HG03354 (cell line): ENCODE measurements at regions not wholly inside any gene's neighbourhood (a gene's known extent, or its start where the extent isn't known, plus 50 kb on each side); places are given as distances from the start of the nearest gene placed in this dataset.
"Not testable (repeated sequence)": the region's sequence is repeated elsewhere in the genome, so short reads cannot be mapped to it uniquely, and the experiment has no call there.

Experiments used
- ATAC-seq: cut with Tn5 transposase; IDR thresholded peaks from one replicate; pipeline ENCODE4 v1.9.1; 2021; ENCODE audit warnings: mild to moderate bottlenecking; ENCODE audit not compliant: unreplicated experiment, poor library complexity, severe bottlenecking

DNA sequence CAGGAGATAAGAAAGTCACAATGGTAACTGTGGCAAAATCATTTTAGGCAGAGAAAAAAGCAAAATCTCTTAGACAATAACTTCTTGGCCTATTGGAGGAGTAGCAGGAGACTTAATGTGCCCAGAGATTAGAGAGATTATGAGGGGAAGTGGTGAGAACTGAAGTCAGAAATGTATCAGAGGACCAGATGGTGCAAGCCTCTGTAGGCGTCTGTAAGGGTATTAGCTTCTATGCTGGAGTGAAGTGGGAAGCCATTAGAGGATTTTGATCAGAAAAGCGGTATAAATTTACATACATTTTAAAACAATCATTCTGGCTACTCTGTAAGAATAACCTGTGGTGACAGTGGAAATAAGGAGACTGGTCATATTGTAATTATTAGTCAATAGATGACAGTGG, 236.7 kb downstream of the FAT4 start:
- ATAC-seq = no peak

DNA sequence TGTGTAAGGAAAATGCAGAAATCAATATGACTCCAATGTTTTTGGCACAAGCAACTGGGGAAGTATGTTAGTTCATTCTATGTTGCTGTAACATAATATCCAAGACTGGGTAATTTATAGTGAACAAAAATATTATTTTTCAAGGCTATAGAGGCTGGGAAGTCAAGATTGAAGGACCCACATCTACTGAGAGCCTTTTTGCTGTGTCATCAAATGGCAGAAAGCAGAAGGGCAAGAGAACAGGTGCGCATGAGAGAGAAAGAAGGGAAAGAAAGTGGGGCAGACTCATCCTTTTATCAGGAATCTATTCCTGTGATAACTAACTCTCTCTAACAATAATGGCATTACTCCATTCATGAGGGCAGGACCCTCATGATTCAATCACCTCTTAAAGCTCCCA, 237.2 kb downstream of the FAT4 start:
- ATAC-seq = no peak

DNA sequence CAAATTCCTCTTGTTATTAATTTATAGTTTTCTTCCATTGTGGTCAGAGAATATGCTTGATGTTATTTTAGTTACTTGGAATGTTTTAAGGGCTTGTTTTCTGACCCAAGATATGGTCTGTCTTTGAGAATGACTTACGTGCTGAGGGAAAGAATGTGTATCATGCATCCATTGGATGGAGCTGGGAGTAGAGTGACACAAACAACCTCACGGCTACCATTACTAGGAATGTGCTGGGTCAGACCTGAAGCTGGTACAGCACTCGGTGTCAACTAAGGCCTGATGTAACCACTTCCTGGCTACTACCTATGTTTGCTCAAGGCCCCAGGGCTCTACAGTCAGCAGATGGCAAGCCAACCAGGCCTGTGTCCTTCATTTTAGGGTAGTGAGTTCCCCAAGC, 257.8 kb downstream of the FAT4 start:
- ATAC-seq = no peak

DNA sequence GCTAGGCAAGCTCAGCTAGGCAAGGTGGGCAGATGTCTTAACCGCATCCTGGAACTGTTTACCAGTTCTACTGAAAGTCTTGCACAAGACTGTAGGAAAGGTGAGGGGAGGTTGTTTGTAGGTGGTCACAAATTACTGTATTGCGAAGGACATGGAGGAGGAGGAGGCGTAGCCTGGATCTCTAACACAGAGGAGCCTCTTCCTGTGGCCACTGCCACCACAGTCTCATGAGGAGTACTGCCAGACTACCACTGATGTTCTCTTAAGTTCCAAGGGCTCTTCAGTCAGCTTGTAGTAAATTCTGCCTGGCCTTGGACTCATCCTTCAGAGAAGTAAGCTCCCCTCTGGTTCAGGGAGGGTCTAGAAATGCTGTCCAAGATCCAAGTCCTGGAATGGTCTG, 258.6 kb downstream of the FAT4 start:
- no peak for ATAC-seq

DNA sequence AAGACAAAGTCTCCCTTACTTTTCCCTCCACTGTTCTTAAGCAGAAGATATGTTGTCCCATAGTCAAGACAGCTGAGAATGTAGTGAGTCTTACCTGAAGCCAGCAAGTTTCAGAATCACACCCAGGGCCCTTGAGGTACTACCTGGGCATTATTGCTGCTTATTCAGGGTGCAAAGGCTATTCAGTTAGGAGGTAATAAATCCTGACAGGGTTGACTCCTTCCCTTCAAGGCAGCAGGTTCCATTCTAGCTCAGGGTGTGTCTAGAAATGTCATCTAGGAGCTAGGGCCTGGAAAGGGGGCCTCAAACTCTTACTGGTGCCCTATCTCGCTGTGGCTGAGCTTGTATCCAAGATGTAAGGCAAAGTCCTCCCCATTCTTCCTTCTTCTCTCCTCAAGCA, 259.0 kb downstream of the FAT4 start:
- ATAC-seq = no peak

DNA sequence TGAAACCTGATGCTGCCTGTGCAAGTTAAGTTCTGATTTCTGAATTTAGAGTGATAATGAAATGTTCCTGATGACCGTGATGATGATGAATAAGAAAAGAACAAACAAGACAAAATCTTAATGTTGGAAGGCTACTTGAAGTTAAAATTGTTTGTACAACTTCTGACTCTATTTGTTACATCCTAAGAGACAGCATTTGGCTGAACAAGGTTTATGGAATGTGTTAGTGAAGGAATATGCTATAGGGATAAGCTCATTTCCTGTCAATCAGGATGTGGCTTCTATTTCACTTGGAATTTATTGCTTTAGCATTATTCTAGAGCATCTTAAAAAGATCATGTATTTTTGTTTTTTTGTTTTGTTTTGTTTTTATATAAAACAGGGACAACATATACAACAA, 267.5 kb downstream of the FAT4 start:
- no peak for ATAC-seq

DNA sequence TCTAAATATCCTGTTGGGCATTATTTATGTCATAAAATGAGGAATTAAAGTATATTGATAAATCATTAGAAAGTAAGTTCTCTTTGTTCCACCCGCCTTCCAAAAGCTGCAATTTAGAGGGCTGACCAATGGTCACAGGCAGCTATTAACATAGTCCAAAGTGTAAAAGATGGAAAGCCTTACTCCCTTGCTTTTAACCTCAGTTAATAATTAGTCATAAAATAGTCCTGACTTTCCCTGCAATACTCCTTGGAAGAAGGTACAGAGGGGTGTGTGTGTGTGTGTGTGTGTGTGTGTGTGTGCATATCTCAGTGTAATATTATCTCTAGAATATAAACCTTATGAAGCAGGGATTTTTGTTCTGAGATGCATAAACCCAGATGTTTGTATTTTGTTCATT, 275.4 kb downstream of the FAT4 start:
- ATAC-seq = no peak

DNA sequence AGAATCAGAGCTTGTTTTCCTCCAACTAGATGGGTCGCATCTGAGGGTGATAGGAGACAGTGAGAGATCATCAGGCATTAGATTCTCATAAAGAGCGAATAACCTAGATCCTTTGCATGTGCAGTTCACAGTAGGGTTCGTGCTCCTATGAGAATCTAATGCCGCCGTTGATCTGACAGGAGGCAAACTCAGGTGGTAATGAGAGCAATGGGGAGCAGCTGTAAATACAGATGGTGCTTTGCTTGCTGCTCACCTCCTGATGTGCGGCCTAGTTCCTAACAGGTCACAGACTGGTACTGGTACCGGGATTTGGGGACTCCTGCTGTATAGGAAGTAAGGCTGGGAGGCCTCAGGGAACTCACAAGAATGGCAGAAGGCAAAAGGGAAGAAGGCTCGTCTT, 276.5 kb downstream of the FAT4 start:
- no peak for ATAC-seq

DNA sequence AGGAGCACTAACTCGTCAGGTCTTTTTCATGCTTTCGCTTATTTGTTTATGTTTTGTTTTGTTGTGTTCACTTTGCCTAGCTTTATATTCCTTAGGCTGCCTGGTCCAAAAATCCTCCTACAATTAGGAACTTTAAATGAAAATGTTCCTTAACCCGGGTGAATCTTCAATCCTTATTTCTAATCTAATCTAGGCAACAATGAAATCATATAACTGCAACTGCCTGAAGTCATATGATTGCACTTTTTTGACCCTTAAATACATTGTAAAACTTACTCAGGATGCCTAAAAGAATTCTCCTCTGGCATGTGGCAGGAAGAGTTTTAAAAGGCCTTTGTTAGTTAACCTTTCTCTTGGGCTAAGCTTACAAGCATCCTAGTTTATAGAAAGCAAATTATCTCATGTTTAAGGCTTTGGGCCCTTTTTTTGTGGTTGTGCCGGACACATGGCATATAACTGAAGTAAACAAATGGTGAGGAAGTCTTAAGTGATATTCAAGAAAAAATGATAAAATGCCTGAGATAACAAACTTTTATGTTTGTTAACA, 279.4 kb downstream of the FAT4 start:
- ATAC-seq = no peak

DNA sequence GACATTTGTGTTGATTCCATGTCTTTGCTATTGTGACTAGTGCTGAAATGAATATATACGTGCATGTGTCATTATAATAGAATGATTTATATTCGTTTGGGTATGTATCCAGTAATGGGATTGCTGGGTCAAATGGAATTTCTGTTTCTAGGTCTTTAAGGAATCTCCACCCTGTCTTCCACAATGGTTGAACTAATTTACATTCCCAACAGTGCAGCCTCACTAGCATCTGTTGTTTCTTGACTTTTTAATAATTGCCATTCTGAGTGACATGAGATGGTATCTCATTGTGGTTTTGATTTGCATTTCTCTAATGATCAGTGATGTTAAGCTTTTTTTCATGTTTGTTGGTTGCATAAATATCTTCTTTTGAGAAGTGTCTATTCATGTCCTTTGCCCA, 291.2 kb downstream of the FAT4 start:
- not testable (repeated sequence) for ATAC-seq

DNA sequence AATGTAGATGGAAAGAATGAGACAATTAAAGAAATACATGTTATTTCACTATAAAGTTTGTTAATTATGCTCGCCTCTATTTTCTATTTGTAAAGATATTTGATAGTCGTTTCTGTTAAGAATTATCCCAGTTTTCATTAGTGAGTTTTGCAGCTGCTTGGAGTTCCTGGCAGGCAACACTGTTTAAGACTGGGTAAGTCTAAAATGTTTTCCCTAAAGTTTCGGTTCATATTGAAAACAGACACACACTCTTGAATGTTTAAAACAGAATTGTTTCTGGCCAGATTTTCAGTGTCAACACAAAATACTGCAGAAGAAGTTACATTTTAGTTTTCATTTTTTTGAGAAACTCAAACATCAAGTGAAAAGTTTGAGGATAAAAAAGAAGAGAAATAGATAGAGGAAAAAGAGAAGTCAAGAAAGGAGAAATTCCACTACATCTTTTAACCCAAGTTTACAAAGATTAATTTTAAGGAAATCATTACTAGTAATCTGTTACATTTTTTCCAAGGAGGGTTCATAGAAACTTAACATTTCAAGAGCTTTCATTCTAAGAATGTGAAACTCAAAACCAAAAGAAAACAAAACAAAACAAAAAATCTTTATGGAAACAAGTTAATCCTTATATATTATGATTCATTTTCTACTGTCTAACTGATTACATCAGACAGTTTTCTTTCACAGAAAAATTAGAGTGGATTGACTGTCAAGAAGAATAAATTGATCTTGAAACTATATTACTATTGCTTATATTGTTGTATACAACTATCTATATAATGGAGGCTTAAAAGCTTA, 305.5 kb downstream of the FAT4 start:
- no peak for ATAC-seq

DNA sequence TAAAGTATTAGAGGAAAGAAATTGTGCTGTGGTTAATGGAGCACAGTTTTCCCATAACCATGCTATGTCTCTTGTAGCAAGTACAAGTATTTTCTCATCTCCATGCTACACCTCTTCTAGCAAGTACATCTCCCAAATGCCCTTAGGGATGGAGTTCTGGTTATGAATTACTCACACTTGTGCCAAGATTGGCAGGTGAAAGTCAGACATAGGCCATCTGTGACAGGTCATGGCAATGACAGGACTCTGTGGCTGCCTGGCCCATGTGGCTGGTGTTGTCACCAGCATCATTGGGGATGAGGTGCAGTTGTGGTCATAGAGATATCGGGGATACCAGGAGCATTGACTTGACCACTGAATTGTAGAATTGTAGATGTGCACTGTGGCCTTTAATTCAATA, 310.2 kb downstream of the FAT4 start:
- no peak for ATAC-seq

DNA sequence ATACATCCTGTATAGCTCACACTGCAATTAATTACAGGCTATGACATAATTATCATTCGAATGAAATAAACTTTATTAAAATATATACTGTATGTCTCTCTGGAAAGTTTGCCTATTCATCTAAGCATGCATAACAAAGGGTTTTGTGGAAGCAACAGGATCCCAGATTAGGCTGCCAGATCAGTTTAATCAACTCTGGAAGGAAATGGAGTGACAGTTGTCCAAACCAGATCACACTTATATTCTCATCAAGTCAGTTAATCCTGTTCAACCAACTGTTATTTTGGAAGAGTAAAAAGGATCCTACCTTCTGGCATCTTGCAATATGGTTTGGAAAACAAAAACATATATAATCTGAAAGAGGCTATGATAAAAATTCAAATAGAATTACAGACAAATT, 312.2 kb downstream of the FAT4 start:
- no peak for ATAC-seq

DNA sequence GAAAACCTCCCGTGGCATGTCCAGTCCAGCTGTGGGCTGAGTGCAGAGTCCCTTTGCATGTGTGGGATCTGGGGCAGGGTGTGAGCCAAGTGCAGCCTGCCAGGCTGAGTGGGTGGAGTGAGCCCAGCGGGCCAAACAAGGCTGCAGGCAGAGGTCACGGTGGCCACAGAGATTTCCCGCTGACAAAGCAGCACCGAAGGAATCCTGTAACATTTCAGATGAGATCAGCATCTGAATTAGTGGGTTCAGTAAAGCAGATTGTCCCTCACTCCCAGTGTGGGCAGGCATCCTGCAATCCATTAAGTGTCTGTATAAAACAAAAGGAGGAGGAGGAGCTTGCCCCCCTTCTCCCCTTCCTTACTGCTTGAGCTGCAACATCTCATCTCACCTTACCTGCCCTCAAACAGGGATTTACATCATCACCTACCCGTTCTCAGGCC, 324.4 kb downstream of the FAT4 start:
- no peak for ATAC-seq

DNA sequence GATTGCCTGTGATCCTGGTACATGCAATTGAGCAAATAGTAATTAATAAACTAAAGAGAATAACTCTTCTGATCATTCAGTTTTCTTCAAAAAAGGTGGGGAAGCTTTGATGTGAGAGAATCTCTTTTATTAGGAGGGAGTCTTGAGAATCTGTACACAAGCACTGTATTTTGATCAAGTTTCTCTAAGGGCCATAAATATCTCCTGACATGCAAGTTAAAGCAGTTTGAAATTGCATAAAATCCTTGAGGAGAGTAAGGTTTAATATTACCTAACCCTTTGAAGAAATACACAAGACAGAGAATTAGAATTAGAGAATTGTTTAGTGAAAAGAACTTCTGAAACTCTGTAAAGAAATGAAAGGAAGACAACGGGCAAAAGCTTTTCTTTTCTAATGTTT, 326.9 kb downstream of the FAT4 start:
- no peak for ATAC-seq

DNA sequence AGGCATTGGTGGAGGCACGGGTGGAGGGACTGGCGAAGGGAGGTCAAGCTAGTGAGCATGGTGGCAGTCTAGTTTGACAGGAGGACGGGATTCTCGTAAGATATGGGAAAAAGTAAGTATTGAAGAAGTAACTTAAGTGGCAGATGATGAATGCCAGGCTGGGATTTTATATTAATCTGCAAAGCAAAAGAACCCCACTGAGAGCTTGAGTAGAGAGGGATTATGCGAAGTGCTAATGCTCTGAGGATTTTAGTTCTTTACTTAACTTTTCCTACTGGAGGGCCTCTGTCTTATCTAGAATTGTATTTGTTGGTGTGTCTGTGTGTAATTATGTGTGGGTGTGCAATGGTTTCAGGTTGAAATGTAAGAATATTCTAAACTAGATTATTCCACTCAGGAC, 327.9 kb downstream of the FAT4 start:
- no peak for ATAC-seq

DNA sequence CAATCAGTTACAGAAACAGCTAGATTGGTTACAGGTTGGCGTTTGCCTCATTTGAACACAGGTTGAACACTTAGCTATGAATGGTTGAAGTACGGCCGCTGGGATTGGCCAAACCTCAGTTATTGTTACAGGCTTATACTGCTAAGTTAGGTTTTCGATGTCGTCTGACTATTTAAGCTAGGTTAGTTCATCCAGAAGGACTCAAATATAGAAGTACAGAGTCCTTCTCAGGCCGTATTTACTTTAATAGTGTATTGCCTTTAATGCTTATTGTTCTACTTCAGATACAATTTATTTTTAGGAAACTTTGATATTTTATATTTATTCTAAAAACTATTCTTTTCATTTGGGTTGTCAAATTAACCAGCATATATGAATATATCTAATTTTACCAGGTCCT, 334.7 kb downstream of the FAT4 start:
- ATAC-seq = no peak

DNA sequence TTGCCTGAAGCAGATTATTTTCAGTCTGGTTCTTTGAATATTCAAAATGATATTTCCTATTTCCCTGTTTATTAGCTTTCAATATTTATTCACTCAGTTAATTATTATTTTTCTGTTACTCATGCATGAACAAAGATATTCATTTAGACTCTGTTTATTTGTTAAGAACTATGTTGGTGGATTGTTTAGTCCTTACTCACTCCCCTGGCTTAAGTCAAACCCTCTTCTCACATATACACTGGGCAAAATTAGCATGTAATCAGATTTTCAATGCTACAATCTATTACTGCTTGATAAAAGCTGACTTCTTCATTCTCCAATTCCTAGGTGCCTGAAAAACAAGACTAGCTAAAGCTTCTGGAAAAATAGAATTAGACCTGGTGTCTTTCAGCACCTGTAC, 335.8 kb downstream of the FAT4 start:
- no peak for ATAC-seq

DNA sequence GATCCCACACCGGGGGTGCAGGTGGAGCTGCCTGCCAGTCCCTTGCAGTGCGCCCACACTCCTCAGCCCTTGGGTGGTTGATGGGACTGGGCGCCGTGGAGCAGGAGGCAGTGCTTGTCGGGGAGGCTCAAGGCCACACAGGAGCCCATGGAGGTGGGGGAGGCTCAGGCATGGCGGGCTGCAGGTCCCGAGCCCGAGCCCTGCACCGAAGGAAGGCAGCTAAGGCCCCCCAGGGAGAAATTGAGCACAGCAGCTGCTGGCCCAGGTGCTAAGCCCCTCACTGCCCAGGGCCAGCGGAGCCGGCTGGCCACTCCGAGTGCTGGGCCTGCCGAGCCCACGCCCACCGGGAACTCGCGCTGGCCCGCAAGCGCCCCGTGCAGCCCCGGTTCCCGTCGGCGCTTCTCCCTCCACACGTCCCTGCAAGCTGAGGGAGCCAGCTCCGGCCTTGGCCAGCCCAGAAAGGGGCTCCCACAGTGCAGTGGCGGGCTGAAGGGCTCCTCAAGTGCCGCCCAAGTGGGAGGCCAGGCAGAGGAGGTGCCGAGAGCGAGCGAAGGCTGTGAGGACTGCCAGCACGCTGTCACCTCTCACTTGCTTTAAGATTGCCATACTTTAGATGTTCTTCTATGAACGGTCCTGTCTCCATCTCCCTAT, 337.1 kb downstream of the FAT4 start:
- not testable (repeated sequence) for ATAC-seq

DNA sequence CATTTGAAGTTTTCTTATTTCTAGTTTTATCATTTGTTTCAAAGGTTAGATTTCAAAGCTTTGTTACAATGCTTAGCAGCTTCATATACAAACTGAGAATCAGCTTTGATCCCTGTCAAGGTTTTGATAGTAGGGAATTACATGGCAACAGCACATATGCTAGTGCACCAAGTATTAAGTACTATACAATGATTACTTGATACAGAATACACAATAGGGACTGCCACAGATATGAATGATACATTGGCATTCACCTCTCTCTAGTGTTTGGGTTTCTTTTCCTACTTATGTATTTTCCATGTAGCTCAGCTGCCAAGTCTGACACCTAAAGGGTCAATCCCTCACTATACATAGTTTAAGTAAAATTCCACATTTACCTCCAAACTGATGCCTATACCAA, 344.0 kb downstream of the FAT4 start:
- ATAC-seq = no peak
